Common myeloid progenitor, CD34-positive (primary cell): ENCODE measurements at regions not wholly inside any gene's neighbourhood (a gene's known extent, or its start where the extent isn't known, plus 50 kb on each side); places are given as distances from the start of the nearest gene placed in this dataset.
"Not testable (repeated sequence)": the region's sequence is repeated elsewhere in the genome, so short reads cannot be mapped to it uniquely, and the experiment has no call there.

ENCODE experiments used
- CTCF ChIA-PET: fragments of 350-600 bp; sonication (Branson Sonifier 250); formaldehyde crosslinking; loops from one replicate; lab custom pipeline; 2021; ENCODE audit warnings: antibody characterized with exemption; lab: Charles Lee
- POLR2A ChIA-PET: fragments of 350-600 bp; sonication (Branson Sonifier 250); formaldehyde crosslinking; loops from one replicate; lab custom pipeline; 2021; ENCODE audit warnings: antibody characterized with exemption; lab: Charles Lee
- DNase-seq, 3 donors: peaks; one replicate each; pipeline versions ENCODE4 v3.0.0 to v3.0.0-alpha.2; 2013
- H3K27ac ChIP-seq, 2 experiments: 1 replicate in 1 of 2; 2 replicates in 1 of 2; pipeline ENCODE4 v1.7.0; 2013; ENCODE audit warnings: inconsistent platforms in 2 of 2, low read length in 2 of 2, mild to moderate bottlenecking in 2 of 2, low read depth in 1 of 2, moderate library complexity in 1 of 2; ENCODE audit not compliant: severe bottlenecking in 2 of 2, insufficient read depth in 1 of 2, poor library complexity in 1 of 2
- H3K27me3 ChIP-seq, 5 experiments: replicated peaks in 2 of 5; 1 replicate in 3 of 5; 2 replicates in 2 of 5; pipeline versions ENCODE4 v1.6.1 to v1.7.0; 2013; ENCODE audit warnings: low read length in 4 of 5, mild to moderate bottlenecking in 2 of 5, moderate library complexity in 2 of 5, inconsistent platforms in 1 of 5; ENCODE audit not compliant: insufficient read depth in 5 of 5, control insufficient read depth in 4 of 5
- H3K36me3 ChIP-seq, 4 experiments: 1 replicate in 2 of 4; 2 replicates in 2 of 4; pipeline versions ENCODE4 v1.6.1 to v1.7.0; 2013; ENCODE audit warnings: low read length in 3 of 4, control low read depth in 1 of 4, mild to moderate bottlenecking in 1 of 4; ENCODE audit not compliant: control insufficient read depth in 4 of 4, insufficient read depth in 4 of 4
- H3K4me1 ChIP-seq, 4 experiments: 1 replicate in 3 of 4; 2 replicates in 1 of 4; pipeline versions ENCODE4 v1.6.1 to v1.7.1; 2013; ENCODE audit warnings: low read length in 3 of 4, mild to moderate bottlenecking in 3 of 4, control low read depth in 1 of 4, inconsistent platforms in 1 of 4, moderate library complexity in 1 of 4; ENCODE audit not compliant: control insufficient read depth in 4 of 4, insufficient read depth in 4 of 4; ENCODE audit errors: control extremely low read depth in 1 of 4
- H3K4me3 ChIP-seq, 7 experiments: 1 replicate in 4 of 7; 2 replicates in 3 of 7; pipeline versions ENCODE4 v1.5.1 to v1.7.0; 2013; ENCODE audit warnings: mild to moderate bottlenecking in 7 of 7, low read length in 6 of 7, moderate library complexity in 6 of 7, inconsistent platforms in 2 of 7, low read depth in 2 of 7, control low read depth in 1 of 7; ENCODE audit not compliant: insufficient read depth in 4 of 7, control insufficient read depth in 1 of 7; ENCODE audit errors: extremely low read depth in 1 of 7
- H3K9me3 ChIP-seq, 5 experiments: 1 replicate in 4 of 5; 2 replicates in 1 of 5; pipeline versions ENCODE4 v1.6.1 to v1.7.1; 2013; ENCODE audit warnings: low read length in 4 of 5, mild to moderate bottlenecking in 2 of 5, inconsistent platforms in 1 of 5, low read depth in 1 of 5, moderate library complexity in 1 of 5; ENCODE audit not compliant: control insufficient read depth in 4 of 5, insufficient read depth in 2 of 5; ENCODE audit errors: control extremely low read depth in 1 of 5
- WGBS: methylation state at CpG from one replicate; pipeline ENCODE4 v1.1.5; 2013; ENCODE audit not compliant: insufficient coverage; 5-methylcytosine and 5-hydroxymethylcytosine counted together

GRCh38 chr18:5830902-5831301 is 64.4 kb downstream of the TMEM200C start:
- H3K9me3 ChIP-seq, H3K4me3 ChIP-seq, H3K27me3 ChIP-seq, DNase-seq, H3K27ac ChIP-seq, CTCF ChIA-PET, H3K4me1 ChIP-seq, H3K36me3 ChIP-seq, POLR2A ChIA-PET: not testable (repeated sequence)
- WGBS, result 100% methylated on average over 1 of the region's 1 CpG

GRCh38 chr18:5828913-5829312 is 66.4 kb downstream of the TMEM200C start:
- H3K27me3 ChIP-seq, result peaks cover 0 to 3% (median 0%) of the 10 kb centered on the region in 5 experiments
- ChIA-PET POLR2A (no interaction called here), CTCF (interaction anchor here (0.7 kb wide), 1 partner anchor 43 kb away, joined by 3 read pairs; no protein-coding TSS in a partner anchor)
- DNase-seq, result no peak
- H3K4me1 ChIP-seq, result no peaks in the 10 kb centered on the region
- no peak overlapping the region for H3K4me3 ChIP-seq
- no CpG with 5 or more reads among the region's 1 CpG for WGBS
- no peak overlapping the region for H3K27ac ChIP-seq
- no peaks in the 10 kb centered on the region for H3K36me3 ChIP-seq
- peaks cover 0 to 2% (median 0%) of the 10 kb centered on the region in 5 experiments for H3K9me3 ChIP-seq

GRCh38 chr18:5825663-5826062 is 69.7 kb downstream of the TMEM200C start:
- peaks cover 0 to 3% (median 0%) of the 10 kb centered on the region in 5 experiments for H3K27me3 ChIP-seq
- no peaks in the 10 kb centered on the region for H3K36me3 ChIP-seq
- DNase-seq, result no peak
- ChIA-PET POLR2A (no interaction called here), CTCF (no interaction called here)
- no peak overlapping the region for H3K4me3 ChIP-seq
- no peaks in the 10 kb centered on the region for H3K4me1 ChIP-seq
- H3K9me3 ChIP-seq, result peaks cover 0 to 2% (median 0%) of the 10 kb centered on the region in 5 experiments
- WGBS, result 100% methylated on average over 3 of the region's 4 CpGs
- H3K27ac ChIP-seq, result no peak overlapping the region

- Histone ChIP-seq H3K27ac (no peak overlapping the region), H3K9me3 (no peaks in the 10 kb centered on the region), H3K4me1 (no peaks in the 10 kb centered on the region), H3K27me3 (peaks cover 0 to 3% (median 0%) of the 10 kb centered on the region in 5 experiments), H3K36me3 (no peaks in the 10 kb centered on the region), H3K4me3 (no peak overlapping the region)
- POLR2A ChIA-PET, result no interaction called here
- no peak for DNase-seq
- 61% methylated on average over 4 of the region's 5 CpGs for WGBS
- CTCF ChIA-PET, result interaction anchor here (1.2 kb wide), 1 partner anchor 11 kb away, joined by 4 read pairs; no protein-coding TSS in a partner anchor
These were observed 70.8 kb downstream of the TMEM200C start for GRCh38 chr18:5824370-5824984.

- no peaks in the 10 kb centered on the region for H3K9me3 ChIP-seq
- ChIA-PET CTCF (no interaction called here), POLR2A (no interaction called here)
- H3K27me3 ChIP-seq, result no peaks in the 10 kb centered on the region
- DNase-seq, result peak in 2 of 3 donors; percentile 1 to 5
- peaks cover 0 to 5% (median 0%) of the 10 kb centered on the region in 4 experiments for H3K4me1 ChIP-seq
- no CpG with 5 or more reads among the region's 1 CpG for WGBS
- H3K36me3 ChIP-seq, result no peaks in the 10 kb centered on the region
- no peak overlapping the region for H3K27ac ChIP-seq
- no peak overlapping the region for H3K4me3 ChIP-seq
These were observed 77.5 kb downstream of the TMEM200C start for GRCh38 chr18:5817816-5818215.

- no peak for DNase-seq
- H3K4me3 ChIP-seq, result no peak overlapping the region
- H3K4me1 ChIP-seq, result no peaks in the 10 kb centered on the region
- H3K9me3 ChIP-seq, result peaks cover 0 to 16% (median 4%) of the 10 kb centered on the region in 5 experiments
- H3K27ac ChIP-seq, result no peak overlapping the region
- POLR2A ChIA-PET, result no interaction called here
- WGBS, result 100% methylated on average over 2 of the region's 5 CpGs
- CTCF ChIA-PET, result no interaction called here
- peaks cover 0 to 4% (median 2%) of the 10 kb centered on the region in 5 experiments for H3K27me3 ChIP-seq
- no peaks in the 10 kb centered on the region for H3K36me3 ChIP-seq
These were observed 88.5 kb downstream of the TMEM200C start for GRCh38 chr18:5806860-5807259.

GRCh38 chr18:5787936-5788335 is 107.4 kb downstream of the TMEM200C start:
- 40% methylated on average over 1 of the region's 1 CpG for WGBS
- H3K4me1 ChIP-seq, result no peaks in the 10 kb centered on the region
- H3K4me3 ChIP-seq, result no peak overlapping the region
- CTCF ChIA-PET, result no interaction called here
- H3K27me3 ChIP-seq, result no peaks in the 10 kb centered on the region
- no peak overlapping the region for H3K27ac ChIP-seq
- POLR2A ChIA-PET, result no interaction called here
- no peaks in the 10 kb centered on the region for H3K36me3 ChIP-seq
- no peaks in the 10 kb centered on the region for H3K9me3 ChIP-seq
- no peak for DNase-seq
